Activated CD8-positive, alpha-beta T cell treated with anti-CD3 and anti-CD28 coated beads for 36 hours (primary cell): ENCODE measurements at regions not wholly inside any gene's neighbourhood (a gene's known extent, or its start where the extent isn't known, plus 50 kb on each side); places are given as distances from the start of the nearest gene placed in this dataset.

ENCODE experiments used
- ATAC-seq: fragments of 200-7000 bp; cut with Tn5 transposase; one replicate; pipeline ENCODE4 v1.10.0; 2021; ENCODE audit warnings: mild to moderate bottlenecking, moderate library complexity
- CTCF ChIA-PET: fragments of 350-600 bp; sonication (Branson Sonifier 250); formaldehyde crosslinking; loops from one replicate; lab custom pipeline; 2021; ENCODE audit warnings: antibody characterized with exemption; lab: Charles Lee
- POLR2A ChIA-PET: fragments of 350-600 bp; sonication (Branson Sonifier 250); formaldehyde crosslinking; loops from one replicate; lab custom pipeline; 2021; ENCODE audit warnings: antibody characterized with exemption; lab: Charles Lee
- DNase-seq: peaks from one replicate; pipeline ENCODE4 v3.0.0-alpha.2; 2020
- H3K27ac Mint-ChIP-seq: one replicate; pipeline ENCODE4 v1.8.0; 2021; ENCODE audit warnings: mild to moderate bottlenecking, mixed read lengths
- H3K27me3 Mint-ChIP-seq: one replicate; pipeline ENCODE4 v1.8.0; 2021; ENCODE audit warnings: mixed read lengths
- H3K36me3 Mint-ChIP-seq: one replicate; pipeline ENCODE4 v1.8.0; 2021; ENCODE audit warnings: low read depth, mixed read lengths
- H3K4me1 Mint-ChIP-seq: one replicate; pipeline ENCODE4 v1.8.0; 2021; ENCODE audit warnings: low read depth, mixed read lengths
- H3K4me3 Mint-ChIP-seq: one replicate; pipeline ENCODE4 v1.8.0; 2021; ENCODE audit warnings: mild to moderate bottlenecking, moderate library complexity, mixed read lengths
- H3K9me3 Mint-ChIP-seq: one replicate; pipeline ENCODE4 v1.8.0; 2021; ENCODE audit warnings: mixed read lengths
- CTCF ChIP-seq: fragments of 200-600 bp; IDR thresholded peaks from one replicate; pipeline ENCODE4 v1.8.0; 2022; ENCODE audit warnings: antibody characterized with exemption, mild to moderate bottlenecking
- intact Hi-C: fragments of 100-400 bp; cut with micrococcal nuclease; formaldehyde crosslinking; loops from one replicate; pipeline ENCODE4 v1.10.0; 2022

- H3K27ac Mint-ChIP-seq, result no peak overlapping the region
- ATAC-seq (no peak), DNase-seq (no peak)
- POLR2A ChIA-PET, result no interaction called here
- CTCF ChIA-PET, result interaction anchor here (0.7 to 14.0 kb wide), 16 partner anchors 14 to 223 kb away, joined by 3 to 258 read pairs (median 4); no protein-coding TSS in a partner anchor
- intact Hi-C loops, result loop anchor here (1.0 kb wide), 1 partner anchor 145 kb away; no protein-coding TSS in a partner anchor
- H3K4me1 Mint-ChIP-seq, result no peaks in the 10 kb centered on the region
- peaks cover 2% of the 10 kb centered on the region for H3K27me3 Mint-ChIP-seq
- H3K9me3 Mint-ChIP-seq, result peaks cover 7% of the 10 kb centered on the region
- peak; percentile 1 for TF ChIP-seq CTCF
- no peaks in the 10 kb centered on the region for H3K36me3 Mint-ChIP-seq
- H3K4me3 Mint-ChIP-seq, result no peak overlapping the region
Measured at GRCh38 chr1:201704439-201704792, 124.5 kb upstream of the IPO9 start.

GRCh38 chr1:201705389-201705788 is 123.6 kb upstream of the IPO9 start:
- ATAC-seq (no peak), DNase-seq (no peak)
- Mint-ChIP-seq H3K36me3 (no peaks in the 10 kb centered on the region), H3K4me3 (no peak overlapping the region), H3K27ac (no peak overlapping the region), H3K4me1 (no peaks in the 10 kb centered on the region), H3K27me3 (peaks cover 2% of the 10 kb centered on the region), H3K9me3 (peaks cover 7% of the 10 kb centered on the region)
- ChIA-PET POLR2A (no interaction called here), CTCF (interaction anchor here (0.8 to 14.0 kb wide), 9 partner anchors 11 to 223 kb away, joined by 3 to 258 read pairs (median 5); no protein-coding TSS in a partner anchor)
- intact Hi-C loops, result no loop called here
- TF ChIP-seq CTCF, result no peak

GRCh38 chr1:201706109-201706508 is 122.8 kb upstream of the IPO9 start:
- H3K4me1 Mint-ChIP-seq, result no peaks in the 10 kb centered on the region
- no peak for DNase-seq
- ATAC-seq, result no peak
- peaks cover 2% of the 10 kb centered on the region for H3K27me3 Mint-ChIP-seq
- H3K9me3 Mint-ChIP-seq, result peaks cover 7% of the 10 kb centered on the region
- intact Hi-C loops, result no loop called here
- ChIA-PET POLR2A (no interaction called here), CTCF (interaction anchor here (1.5 to 14.0 kb wide), 3 partner anchors 84 to 224 kb away, joined by 5 to 258 read pairs (median 5); no protein-coding TSS in a partner anchor)
- H3K27ac Mint-ChIP-seq, result no peak overlapping the region
- no peak overlapping the region for H3K4me3 Mint-ChIP-seq
- TF ChIP-seq CTCF, result no peak
- no peaks in the 10 kb centered on the region for H3K36me3 Mint-ChIP-seq

DNA sequence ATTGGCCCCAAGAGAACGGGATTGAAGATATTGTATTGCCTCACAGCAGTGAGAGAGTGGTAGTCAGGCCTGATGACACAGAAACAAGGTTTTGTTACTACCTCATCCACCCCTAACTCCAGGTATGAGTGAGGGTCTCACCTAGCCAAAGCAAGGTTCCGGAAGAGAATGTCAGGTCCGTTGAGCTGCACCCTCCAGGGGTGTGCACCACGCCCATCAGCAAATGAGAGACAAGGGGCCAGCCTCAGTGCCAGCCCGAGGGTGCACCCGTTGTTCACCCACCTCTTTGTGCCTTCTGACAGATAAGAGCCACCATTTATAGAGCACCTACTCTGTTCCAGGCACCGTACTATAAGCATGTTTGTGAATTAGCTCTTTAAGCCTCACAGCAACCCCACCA is 121.9 kb upstream of the IPO9 start:
- Mint-ChIP-seq H3K9me3 (peaks cover under 1% of the 10 kb centered on the region), H3K27me3 (peaks cover 2% of the 10 kb centered on the region), H3K4me3 (no peak overlapping the region), H3K27ac (no peak overlapping the region), H3K36me3 (no peaks in the 10 kb centered on the region), H3K4me1 (no peaks in the 10 kb centered on the region)
- no peak for DNase-seq
- ChIA-PET CTCF (interaction anchor here (1.4 to 14.0 kb wide), 3 partner anchors 83 to 165 kb away, joined by 3 to 258 read pairs (median 5); no protein-coding TSS in a partner anchor), POLR2A (no interaction called here)
- ATAC-seq, result no peak
- intact Hi-C loops, result no loop called here
- TF ChIP-seq CTCF, result no peak

GRCh38 chr1:201707656-201708055 is 121.3 kb upstream of the IPO9 start:
- H3K4me1 Mint-ChIP-seq, result no peaks in the 10 kb centered on the region
- CTCF ChIA-PET, result interaction anchor here (1.4 to 14.0 kb wide), 3 partner anchors 82 to 165 kb away, joined by 3 to 258 read pairs (median 31); no protein-coding TSS in a partner anchor
- no peak for TF ChIP-seq CTCF
- no peak overlapping the region for H3K4me3 Mint-ChIP-seq
- POLR2A ChIA-PET, result interaction anchor here (0.6 kb wide), 1 partner anchor 48 kb away, joined by 3 read pairs; no protein-coding TSS in a partner anchor
- peaks cover 2% of the 10 kb centered on the region for H3K27me3 Mint-ChIP-seq
- intact Hi-C loops, result loop anchor here (2.0 kb wide), 1 partner anchor 85 kb away; no protein-coding TSS in a partner anchor
- no peak overlapping the region for H3K27ac Mint-ChIP-seq
- no peaks in the 10 kb centered on the region for H3K9me3 Mint-ChIP-seq
- ATAC-seq, result no peak
- DNase-seq, result no peak
- H3K36me3 Mint-ChIP-seq, result no peaks in the 10 kb centered on the region
